ENCODE measurements at regions not wholly inside any gene's neighbourhood (a gene's known extent, or its start where the extent isn't known, plus 50 kb on each side); places are given as distances from the start of the nearest gene placed in this dataset.

GRCh38 chr20:60269573-60270162 is 311.4 kb downstream of the CDH26 start:
- ATAC-seq (no peak), DNase-seq (no peak)
- Mint-ChIP-seq H3K9me3 (no peaks in the 10 kb centered on the region), H3K4me3 (no peak overlapping the region), H3K27me3 (no peaks in the 10 kb centered on the region), H3K36me3 (ENCODE audit: low read depth) (no peaks in the 10 kb centered on the region), H3K27ac (no peak overlapping the region), H3K4me1 (ENCODE audit: low read depth) (peaks cover 13% of the 10 kb centered on the region)
- TF ChIP-seq, protein P1, sequence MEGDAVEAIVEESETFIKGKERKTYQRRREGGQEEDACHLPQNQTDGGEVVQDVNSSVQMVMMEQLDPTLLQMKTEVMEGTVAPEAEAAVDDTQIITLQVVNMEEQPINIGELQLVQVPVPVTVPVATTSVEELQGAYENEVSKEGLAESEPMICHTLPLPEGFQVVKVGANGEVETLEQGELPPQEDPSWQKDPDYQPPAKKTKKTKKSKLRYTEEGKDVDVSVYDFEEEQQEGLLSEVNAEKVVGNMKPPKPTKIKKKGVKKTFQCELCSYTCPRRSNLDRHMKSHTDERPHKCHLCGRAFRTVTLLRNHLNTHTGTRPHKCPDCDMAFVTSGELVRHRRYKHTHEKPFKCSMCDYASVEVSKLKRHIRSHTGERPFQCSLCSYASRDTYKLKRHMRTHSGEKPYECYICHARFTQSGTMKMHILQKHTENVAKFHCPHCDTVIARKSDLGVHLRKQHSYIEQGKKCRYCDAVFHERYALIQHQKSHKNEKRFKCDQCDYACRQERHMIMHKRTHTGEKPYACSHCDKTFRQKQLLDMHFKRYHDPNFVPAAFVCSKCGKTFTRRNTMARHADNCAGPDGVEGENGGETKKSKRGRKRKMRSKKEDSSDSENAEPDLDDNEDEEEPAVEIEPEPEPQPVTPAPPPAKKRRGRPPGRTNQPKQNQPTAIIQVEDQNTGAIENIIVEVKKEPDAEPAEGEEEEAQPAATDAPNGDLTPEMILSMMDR (IDR thresholded peaks at IDR 0.05): no peak
- CTCF ChIA-PET: no interaction called here
- intact Hi-C loops (cut with micrococcal nuclease): no loop called here
- POLR2A ChIA-PET: no interaction called here

- Mint-ChIP-seq H3K27ac (no peak overlapping the region), H3K27me3 (no peaks in the 10 kb centered on the region), H3K36me3 (ENCODE audit: low read depth) (no peaks in the 10 kb centered on the region), H3K9me3 (no peaks in the 10 kb centered on the region), H3K4me1 (ENCODE audit: low read depth) (peaks cover 12% of the 10 kb centered on the region), H3K4me3 (no peak overlapping the region)
- no peak for DNase-seq
- no peak for ATAC-seq
- TF ChIP-seq, protein P1 (IDR thresholded peaks at IDR 0.05): no peak
- CTCF ChIA-PET: no interaction called here
- POLR2A ChIA-PET: no interaction called here
- intact Hi-C loops (cut with micrococcal nuclease): no loop called here
Measured at GRCh38 chr20:60270341-60270740, 312.1 kb downstream of the CDH26 start.

DNA sequence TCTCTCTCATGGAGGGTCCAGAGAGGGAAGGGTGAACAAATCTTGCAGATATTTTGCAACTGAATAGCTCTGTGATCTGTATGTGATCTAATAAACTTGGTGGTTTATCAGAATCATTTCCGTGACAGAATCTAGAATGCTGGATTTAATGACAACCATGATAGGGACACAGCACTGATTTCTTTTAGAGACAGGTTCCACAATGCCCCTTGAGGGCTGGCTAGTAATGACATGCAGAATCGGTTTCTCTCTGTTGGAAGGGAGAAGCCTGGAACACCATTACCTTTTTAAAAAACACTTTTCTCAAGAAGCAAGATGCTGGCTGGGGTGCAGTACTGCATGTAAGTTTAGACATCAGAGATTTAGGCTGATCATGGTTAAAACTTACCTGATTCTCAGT is 313.4 kb downstream of the CDH26 start:
- CTCF ChIA-PET: interaction anchor here (1.4 to 1.5 kb wide), 2 partner anchors 9 to 61 kb away, joined by 3 to 10 read pairs; no protein-coding TSS in a partner anchor
- TF ChIP-seq, protein P1 (IDR thresholded peaks at IDR 0.05): no peak
- H3K36me3 Mint-ChIP-seq (ENCODE audit: low read depth): no peaks in the 10 kb centered on the region
- ATAC-seq (no peak), DNase-seq (no peak)
- intact Hi-C loops (cut with micrococcal nuclease): no loop called here
- POLR2A ChIA-PET: no interaction called here
- no peak overlapping the region for H3K27ac Mint-ChIP-seq
- no peak overlapping the region for H3K4me3 Mint-ChIP-seq
- H3K27me3 Mint-ChIP-seq: no peaks in the 10 kb centered on the region
- no peaks in the 10 kb centered on the region for H3K9me3 Mint-ChIP-seq
- no peaks in the 10 kb centered on the region for H3K4me1 Mint-ChIP-seq (ENCODE audit: low read depth)

DNA sequence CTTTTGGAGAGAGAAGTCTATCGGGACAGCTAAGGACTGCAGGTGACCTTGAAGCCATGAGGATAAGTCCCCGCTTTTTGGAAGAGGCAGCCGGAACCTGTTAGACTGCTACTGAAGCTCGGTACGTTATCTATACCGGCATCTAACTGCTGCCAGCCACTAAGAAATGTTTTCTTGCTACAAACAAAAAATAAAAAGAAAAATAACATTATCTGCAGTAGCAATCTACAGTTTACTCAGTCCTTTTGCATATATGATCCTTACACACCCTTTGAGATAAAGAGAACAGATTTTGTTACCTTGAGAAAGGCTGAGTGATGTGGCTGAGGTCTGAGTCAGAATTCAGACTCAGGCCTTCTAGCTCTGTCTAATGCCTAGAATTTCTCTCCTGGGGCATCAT is 314.6 kb downstream of the CDH26 start:
- intact Hi-C loops (cut with micrococcal nuclease): no loop called here
- no peaks in the 10 kb centered on the region for H3K4me1 Mint-ChIP-seq (ENCODE audit: low read depth)
- no peak overlapping the region for H3K4me3 Mint-ChIP-seq
- CTCF ChIA-PET: no interaction called here
- no peaks in the 10 kb centered on the region for H3K9me3 Mint-ChIP-seq
- DNase-seq (no peak), ATAC-seq (no peak)
- no peaks in the 10 kb centered on the region for H3K27me3 Mint-ChIP-seq
- no peak overlapping the region for H3K27ac Mint-ChIP-seq
- TF ChIP-seq, protein P1 (IDR thresholded peaks at IDR 0.05): no peak
- POLR2A ChIA-PET: no interaction called here
- no peaks in the 10 kb centered on the region for H3K36me3 Mint-ChIP-seq (ENCODE audit: low read depth)

GRCh38 chr20:60274717-60275116 is 316.5 kb downstream of the CDH26 start:
- no peaks in the 10 kb centered on the region for H3K9me3 Mint-ChIP-seq
- H3K4me1 Mint-ChIP-seq (ENCODE audit: low read depth): no peaks in the 10 kb centered on the region
- H3K36me3 Mint-ChIP-seq (ENCODE audit: low read depth): no peaks in the 10 kb centered on the region
- ChIA-PET CTCF (interaction anchor here (2.7 kb wide), 1 partner anchor 11 kb away, joined by 13 read pairs; no protein-coding TSS in a partner anchor), POLR2A (no interaction called here)
- H3K27ac Mint-ChIP-seq: no peak overlapping the region
- no peak overlapping the region for H3K4me3 Mint-ChIP-seq
- intact Hi-C loops (cut with micrococcal nuclease): no loop called here
- no peaks in the 10 kb centered on the region for H3K27me3 Mint-ChIP-seq
- TF ChIP-seq, protein P1 (IDR thresholded peaks at IDR 0.05): no peak
- ATAC-seq (no peak), DNase-seq (no peak)

Data from activated CD8-positive, alpha-beta T cell treated with anti-CD3 and anti-CD28 coated beads for 36 hours (primary cell).